GM23338 (cell line): ENCODE measurements at regions not wholly inside any gene's neighbourhood (a gene's known extent, or its start where the extent isn't known, plus 50 kb on each side); places are given as distances from the start of the nearest gene placed in this dataset.

Source experiments
- ATAC-seq: fragments of 200-7000 bp; cut with Tn5 transposase; 3 replicates; pipeline ENCODE4 v1.9.1; 2020
- DNase-seq: peaks from one replicate; pipeline ENCODE4 v3.0.0-alpha.2; 2015; ENCODE audit warnings: low spot score
- H2AFZ ChIP-seq: fragments of 200-600 bp; sonication (generic); 2 replicates; pipeline ENCODE4 v1.8.0; 2016; ENCODE audit warnings: antibody characterized with exemption, mild to moderate bottlenecking, moderate library complexity
- H3F3A ChIP-seq: fragments of 200-600 bp; sonication (generic); replicated peaks from 2 replicates; pipeline ENCODE4 v1.8.0; 2017; ENCODE audit warnings: antibody characterized with exemption, mixed run types, low read depth
- H3K27ac ChIP-seq: fragments of 200-600 bp; sonication (generic); 2 replicates; pipeline ENCODE4 v1.6.1; 2016; ENCODE audit warnings: low read depth
- H3K27me3 ChIP-seq: fragments of 200-600 bp; sonication (generic); 2 replicates; pipeline ENCODE4 v1.8.0; 2016; ENCODE audit warnings: mild to moderate bottlenecking, mixed run types, moderate library complexity; ENCODE audit not compliant: insufficient read depth
- H3K36me3 ChIP-seq: fragments of 200-600 bp; sonication (generic); 2 replicates; pipeline ENCODE4 v1.8.0; 2016; ENCODE audit warnings: mild to moderate bottlenecking; ENCODE audit not compliant: insufficient read depth
- H3K4me1 ChIP-seq: fragments of 200-600 bp; sonication (generic); 2 replicates; pipeline ENCODE4 v1.8.0; 2016; ENCODE audit warnings: mild to moderate bottlenecking, moderate library complexity; ENCODE audit not compliant: insufficient read depth
- H3K4me2 ChIP-seq: fragments of 200-600 bp; sonication (generic); 2 replicates; pipeline ENCODE4 v1.7.1; 2017; ENCODE audit warnings: mixed run types
- H3K4me3 ChIP-seq: fragments of 200-600 bp; sonication (generic); 2 replicates; pipeline ENCODE4 v1.6.1; 2016; ENCODE audit warnings: mixed run types
- H3K79me2 ChIP-seq: fragments of 200-600 bp; sonication (generic); replicated peaks from 2 replicates; pipeline ENCODE4 v1.8.0; 2017; ENCODE audit warnings: mild to moderate bottlenecking; ENCODE audit not compliant: insufficient read depth
- H3K9me2 ChIP-seq: fragments of 200-600 bp; sonication (generic); 2 replicates; pipeline ENCODE4 v1.8.0; 2017; ENCODE audit not compliant: insufficient read depth
- H4K20me1 ChIP-seq: fragments of 200-600 bp; sonication (generic); replicated peaks from 2 replicates; pipeline ENCODE4 v1.8.0; 2017; ENCODE audit warnings: mild to moderate bottlenecking; ENCODE audit not compliant: insufficient read depth
- H3K27ac Mint-ChIP-seq: 2 replicates; pipeline ENCODE4 v1.8.0; 2020; ENCODE audit warnings: inconsistent platforms, mild to moderate bottlenecking, moderate library complexity, mixed read lengths
- H3K27me3 Mint-ChIP-seq: 3 replicates; pipeline ENCODE4 v1.8.0; 2022; ENCODE audit warnings: low read depth, mild to moderate bottlenecking, moderate library complexity, mixed read lengths, inconsistent platforms; ENCODE audit not compliant: insufficient read depth, poor library complexity
- H3K36me3 Mint-ChIP-seq: 3 replicates; pipeline ENCODE4 v1.8.0; 2021; ENCODE audit warnings: low read depth, mild to moderate bottlenecking, inconsistent platforms, moderate library complexity, mixed read lengths
- H3K4me1 Mint-ChIP-seq: 3 replicates; pipeline ENCODE4 v1.8.0; 2020; ENCODE audit warnings: mild to moderate bottlenecking, inconsistent platforms, mixed read lengths
- H3K4me3 Mint-ChIP-seq: 3 replicates; pipeline ENCODE4 v1.8.0; 2021; ENCODE audit warnings: moderate library complexity, mild to moderate bottlenecking, inconsistent platforms, mixed read lengths
- H3K9me3 Mint-ChIP-seq: 3 replicates; pipeline ENCODE4 v1.8.0; 2020; ENCODE audit warnings: moderate library complexity, mild to moderate bottlenecking, inconsistent platforms, mixed read lengths
- EZH2 ChIP-seq: fragments of 200-600 bp; sonication (generic); IDR thresholded peaks from one replicate; pipeline ENCODE4 v1.8.0; 2017; ENCODE audit warnings: antibody characterized with exemption, mild to moderate bottlenecking, low read depth; ENCODE audit not compliant: unreplicated experiment
- NANOG ChIP-seq: IDR thresholded peaks from 2 replicates; pipeline ENCODE4 v1.6.1; 2016; ENCODE audit warnings: antibody characterized with exemption, borderline replicate concordance
- ZNF331 ChIP-seq: fragments of 250-450 bp; sonication (Bioruptor Pico); IDR thresholded peaks from 2 replicates; pipeline ENCODE4 v1.5.0; 2020; ENCODE audit warnings: low read depth, mild to moderate bottlenecking, moderate library complexity
- TF ChIP-seq, protein P1 (sequence below), 2 experiments: fragments of 200-600 bp in 1 of 2; sonication (generic) in 1 of 2; conservative IDR thresholded peaks; 2 replicates each; pipeline versions ENCODE4 v1.5.1 to v1.6.1; 2016 to 2017; ENCODE audit warnings: antibody characterized with exemption in 2 of 2, low read depth in 2 of 2, mild to moderate bottlenecking in 2 of 2, moderate library complexity in 1 of 2
- TF ChIP-seq, protein P2 (sequence below): fragments of 250-450 bp; sonication (Bioruptor Pico); IDR thresholded peaks from 2 replicates; pipeline ENCODE4 v1.5.0; 2020; ENCODE audit warnings: mild to moderate bottlenecking, moderate library complexity
- TF ChIP-seq, protein P3 (sequence below): IDR thresholded peaks from one replicate; pipeline ENCODE4 v1.6.1; 2018; ENCODE audit warnings: antibody characterized with exemption; ENCODE audit not compliant: unreplicated experiment

DNA sequence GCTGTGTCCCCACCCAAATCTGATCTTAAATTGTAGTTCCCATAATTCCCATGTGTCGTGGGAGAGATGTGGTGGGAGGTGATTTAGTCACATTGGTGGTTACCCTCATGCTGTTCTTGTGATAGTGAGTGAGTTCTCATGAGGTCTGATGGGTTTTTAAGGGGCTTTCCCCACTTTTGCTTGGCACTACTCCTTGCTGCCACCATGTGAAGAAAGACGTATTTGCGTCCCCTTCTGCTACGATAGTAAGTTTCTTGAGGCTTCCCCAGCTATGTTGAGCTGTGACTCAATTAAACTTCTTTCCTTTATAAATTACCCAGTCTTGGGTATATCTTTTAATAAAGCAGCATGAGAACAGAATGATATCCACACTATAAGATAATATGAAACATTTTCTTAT, 1023.4 kb downstream of the TLE4 start:
- no peak overlapping the region for H3K27ac Mint-ChIP-seq
- H3K4me3 Mint-ChIP-seq = no peak overlapping the region
- Histone ChIP-seq H4K20me1 (no peaks in the 10 kb centered on the region), H3K36me3 (no peaks in the 10 kb centered on the region), H3K4me3 (no peak overlapping the region), H3K4me2 (no peak overlapping the region), H3K9me2 (no peaks in the 10 kb centered on the region), H3F3A (no peaks in the 10 kb centered on the region), H3K4me1 (peaks cover 9% of the 10 kb centered on the region; the same call in 1 of the 2 replicates), H2AFZ (no peak overlapping the region), H3K79me2 (no peaks in the 10 kb centered on the region), H3K27me3 (no peaks in the 10 kb centered on the region), H3K27ac (no peak overlapping the region)
- DNase-seq (no peak), ATAC-seq (no peak)
- peaks cover 18% of the 10 kb centered on the region for H3K9me3 Mint-ChIP-seq
- H3K4me1 Mint-ChIP-seq = peaks cover 5% of the 10 kb centered on the region; the same call in 2 of the 3 replicates
- H3K36me3 Mint-ChIP-seq = peaks cover 19% of the 10 kb centered on the region
- TF ChIP-seq ZNF331 (CRISPR knock-in tag) (no peak), NANOG (no peak), EZH2 (no peak)
- TF ChIP-seq, protein P1, sequence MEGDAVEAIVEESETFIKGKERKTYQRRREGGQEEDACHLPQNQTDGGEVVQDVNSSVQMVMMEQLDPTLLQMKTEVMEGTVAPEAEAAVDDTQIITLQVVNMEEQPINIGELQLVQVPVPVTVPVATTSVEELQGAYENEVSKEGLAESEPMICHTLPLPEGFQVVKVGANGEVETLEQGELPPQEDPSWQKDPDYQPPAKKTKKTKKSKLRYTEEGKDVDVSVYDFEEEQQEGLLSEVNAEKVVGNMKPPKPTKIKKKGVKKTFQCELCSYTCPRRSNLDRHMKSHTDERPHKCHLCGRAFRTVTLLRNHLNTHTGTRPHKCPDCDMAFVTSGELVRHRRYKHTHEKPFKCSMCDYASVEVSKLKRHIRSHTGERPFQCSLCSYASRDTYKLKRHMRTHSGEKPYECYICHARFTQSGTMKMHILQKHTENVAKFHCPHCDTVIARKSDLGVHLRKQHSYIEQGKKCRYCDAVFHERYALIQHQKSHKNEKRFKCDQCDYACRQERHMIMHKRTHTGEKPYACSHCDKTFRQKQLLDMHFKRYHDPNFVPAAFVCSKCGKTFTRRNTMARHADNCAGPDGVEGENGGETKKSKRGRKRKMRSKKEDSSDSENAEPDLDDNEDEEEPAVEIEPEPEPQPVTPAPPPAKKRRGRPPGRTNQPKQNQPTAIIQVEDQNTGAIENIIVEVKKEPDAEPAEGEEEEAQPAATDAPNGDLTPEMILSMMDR (conservative IDR thresholded peaks at IDR 0.05; ENCODE audit: low read depth in 2 of 2) = peak; percentile 20 to 54; a peak in 3 of 4 replicates
- TF ChIP-seq, protein P2, sequence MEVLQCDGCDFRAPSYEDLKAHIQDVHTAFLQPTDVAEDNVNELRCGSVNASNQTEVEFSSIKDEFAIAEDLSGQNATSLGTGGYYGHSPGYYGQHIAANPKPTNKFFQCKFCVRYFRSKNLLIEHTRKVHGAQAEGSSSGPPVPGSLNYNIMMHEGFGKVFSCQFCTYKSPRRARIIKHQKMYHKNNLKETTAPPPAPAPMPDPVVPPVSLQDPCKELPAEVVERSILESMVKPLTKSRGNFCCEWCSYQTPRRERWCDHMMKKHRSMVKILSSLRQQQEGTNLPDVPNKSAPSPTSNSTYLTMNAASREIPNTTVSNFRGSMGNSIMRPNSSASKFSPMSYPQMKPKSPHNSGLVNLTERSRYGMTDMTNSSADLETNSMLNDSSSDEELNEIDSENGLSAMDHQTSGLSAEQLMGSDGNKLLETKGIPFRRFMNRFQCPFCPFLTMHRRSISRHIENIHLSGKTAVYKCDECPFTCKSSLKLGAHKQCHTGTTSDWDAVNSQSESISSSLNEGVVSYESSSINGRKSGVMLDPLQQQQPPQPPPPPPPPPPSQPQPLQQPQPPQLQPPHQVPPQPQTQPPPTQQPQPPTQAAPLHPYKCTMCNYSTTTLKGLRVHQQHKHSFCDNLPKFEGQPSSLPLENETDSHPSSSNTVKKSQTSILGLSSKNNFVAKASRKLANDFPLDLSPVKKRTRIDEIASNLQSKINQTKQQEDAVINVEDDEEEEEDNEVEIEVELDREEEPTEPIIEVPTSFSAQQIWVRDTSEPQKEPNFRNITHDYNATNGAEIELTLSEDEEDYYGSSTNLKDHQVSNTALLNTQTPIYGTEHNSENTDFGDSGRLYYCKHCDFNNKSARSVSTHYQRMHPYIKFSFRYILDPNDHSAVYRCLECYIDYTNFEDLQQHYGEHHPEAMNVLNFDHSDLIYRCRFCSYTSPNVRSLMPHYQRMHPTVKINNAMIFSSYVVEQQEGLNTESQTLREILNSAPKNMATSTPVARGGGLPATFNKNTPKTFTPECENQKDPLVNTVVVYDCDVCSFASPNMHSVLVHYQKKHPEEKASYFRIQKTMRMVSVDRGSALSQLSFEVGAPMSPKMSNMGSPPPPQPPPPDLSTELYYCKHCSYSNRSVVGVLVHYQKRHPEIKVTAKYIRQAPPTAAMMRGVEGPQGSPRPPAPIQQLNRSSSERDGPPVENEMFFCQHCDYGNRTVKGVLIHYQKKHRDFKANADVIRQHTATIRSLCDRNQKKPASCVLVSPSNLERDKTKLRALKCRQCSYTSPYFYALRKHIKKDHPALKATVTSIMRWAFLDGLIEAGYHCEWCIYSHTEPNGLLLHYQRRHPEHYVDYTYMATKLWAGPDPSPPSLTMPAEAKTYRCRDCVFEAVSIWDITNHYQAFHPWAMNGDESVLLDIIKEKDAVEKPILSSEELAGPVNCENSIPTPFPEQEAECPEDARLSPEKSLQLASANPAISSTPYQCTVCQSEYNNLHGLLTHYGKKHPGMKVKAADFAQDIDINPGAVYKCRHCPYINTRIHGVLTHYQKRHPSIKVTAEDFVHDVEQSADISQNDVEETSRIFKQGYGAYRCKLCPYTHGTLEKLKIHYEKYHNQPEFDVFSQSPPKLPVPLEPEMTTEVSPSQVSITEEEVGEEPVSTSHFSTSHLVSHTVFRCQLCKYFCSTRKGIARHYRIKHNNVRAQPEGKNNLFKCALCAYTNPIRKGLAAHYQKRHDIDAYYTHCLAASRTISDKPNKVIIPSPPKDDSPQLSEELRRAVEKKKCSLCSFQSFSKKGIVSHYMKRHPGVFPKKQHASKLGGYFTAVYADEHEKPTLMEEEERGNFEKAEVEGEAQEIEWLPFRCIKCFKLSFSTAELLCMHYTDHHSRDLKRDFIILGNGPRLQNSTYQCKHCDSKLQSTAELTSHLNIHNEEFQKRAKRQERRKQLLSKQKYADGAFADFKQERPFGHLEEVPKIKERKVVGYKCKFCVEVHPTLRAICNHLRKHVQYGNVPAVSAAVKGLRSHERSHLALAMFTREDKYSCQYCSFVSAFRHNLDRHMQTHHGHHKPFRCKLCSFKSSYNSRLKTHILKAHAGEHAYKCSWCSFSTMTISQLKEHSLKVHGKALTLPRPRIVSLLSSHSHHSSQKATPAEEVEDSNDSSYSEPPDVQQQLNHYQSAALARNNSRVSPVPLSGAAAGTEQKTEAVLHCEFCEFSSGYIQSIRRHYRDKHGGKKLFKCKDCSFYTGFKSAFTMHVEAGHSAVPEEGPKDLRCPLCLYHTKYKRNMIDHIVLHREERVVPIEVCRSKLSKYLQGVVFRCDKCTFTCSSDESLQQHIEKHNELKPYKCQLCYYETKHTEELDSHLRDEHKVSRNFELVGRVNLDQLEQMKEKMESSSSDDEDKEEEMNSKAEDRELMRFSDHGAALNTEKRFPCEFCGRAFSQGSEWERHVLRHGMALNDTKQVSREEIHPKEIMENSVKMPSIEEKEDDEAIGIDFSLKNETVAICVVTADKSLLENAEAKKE (CRISPR knock-in tag) = no peak
- TF ChIP-seq, protein P3, sequence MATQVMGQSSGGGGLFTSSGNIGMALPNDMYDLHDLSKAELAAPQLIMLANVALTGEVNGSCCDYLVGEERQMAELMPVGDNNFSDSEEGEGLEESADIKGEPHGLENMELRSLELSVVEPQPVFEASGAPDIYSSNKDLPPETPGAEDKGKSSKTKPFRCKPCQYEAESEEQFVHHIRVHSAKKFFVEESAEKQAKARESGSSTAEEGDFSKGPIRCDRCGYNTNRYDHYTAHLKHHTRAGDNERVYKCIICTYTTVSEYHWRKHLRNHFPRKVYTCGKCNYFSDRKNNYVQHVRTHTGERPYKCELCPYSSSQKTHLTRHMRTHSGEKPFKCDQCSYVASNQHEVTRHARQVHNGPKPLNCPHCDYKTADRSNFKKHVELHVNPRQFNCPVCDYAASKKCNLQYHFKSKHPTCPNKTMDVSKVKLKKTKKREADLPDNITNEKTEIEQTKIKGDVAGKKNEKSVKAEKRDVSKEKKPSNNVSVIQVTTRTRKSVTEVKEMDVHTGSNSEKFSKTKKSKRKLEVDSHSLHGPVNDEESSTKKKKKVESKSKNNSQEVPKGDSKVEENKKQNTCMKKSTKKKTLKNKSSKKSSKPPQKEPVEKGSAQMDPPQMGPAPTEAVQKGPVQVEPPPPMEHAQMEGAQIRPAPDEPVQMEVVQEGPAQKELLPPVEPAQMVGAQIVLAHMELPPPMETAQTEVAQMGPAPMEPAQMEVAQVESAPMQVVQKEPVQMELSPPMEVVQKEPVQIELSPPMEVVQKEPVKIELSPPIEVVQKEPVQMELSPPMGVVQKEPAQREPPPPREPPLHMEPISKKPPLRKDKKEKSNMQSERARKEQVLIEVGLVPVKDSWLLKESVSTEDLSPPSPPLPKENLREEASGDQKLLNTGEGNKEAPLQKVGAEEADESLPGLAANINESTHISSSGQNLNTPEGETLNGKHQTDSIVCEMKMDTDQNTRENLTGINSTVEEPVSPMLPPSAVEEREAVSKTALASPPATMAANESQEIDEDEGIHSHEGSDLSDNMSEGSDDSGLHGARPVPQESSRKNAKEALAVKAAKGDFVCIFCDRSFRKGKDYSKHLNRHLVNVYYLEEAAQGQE = no peak
- peaks cover 2% of the 10 kb centered on the region for H3K27me3 Mint-ChIP-seq
